Esophagus muscularis mucosa (tissue), 4 donors: ENCODE measurements at regions not wholly inside any gene's neighbourhood (a gene's known extent, or its start where the extent isn't known, plus 50 kb on each side); places are given as distances from the start of the nearest gene placed in this dataset.
"Not testable (repeated sequence)": the region's sequence is repeated elsewhere in the genome, so short reads cannot be mapped to it uniquely, and the experiment has no call there.

ENCODE experiments used
- DNase-seq: peaks from one replicate; pipeline ENCODE4 v3.0.0-alpha.2; 2017; ENCODE audit errors: extremely low spot score
- H3K27ac ChIP-seq, 4 donors: fragments of 200-600 bp; sonication (generic); replicated peaks in 1 of 4; 1 replicate in 3 of 4; 2 replicates in 1 of 4; pipeline ENCODE4 v1.5.1; 2016 to 2019; ENCODE audit warnings: mild to moderate bottlenecking in 1 of 4
- H3K27me3 ChIP-seq, 4 donors: fragments of 200-600 bp; sonication (generic); one replicate each; pipeline versions ENCODE4 v1.5.1 to v1.6.0; 2016 to 2019
- H3K36me3 ChIP-seq, 4 donors: fragments of 200-600 bp; sonication (generic); one replicate each; pipeline ENCODE4 v1.5.1; 2016 to 2019
- H3K4me1 ChIP-seq, 4 donors: fragments of 200-600 bp; sonication (generic); one replicate each; pipeline ENCODE4 v1.5.1; 2016 to 2019
- H3K4me3 ChIP-seq, 4 donors: fragments of 200-600 bp; sonication (generic); 1 replicate in 2 of 4; 2 replicates in 2 of 4; pipeline ENCODE4 v1.5.1; 2016 to 2019; ENCODE audit warnings: mild to moderate bottlenecking in 4 of 4, moderate library complexity in 1 of 4
- H3K9me3 ChIP-seq, 4 donors: fragments of 200-600 bp; sonication (generic); 1 replicate in 3 of 4; 2 replicates in 1 of 4; pipeline ENCODE4 v1.5.1; 2016 to 2019
- EP300 ChIP-seq: sonication (generic); formaldehyde crosslinking; IDR thresholded peaks from one replicate; pipeline ENCODE4 v1.6.1; 2017; ENCODE audit warnings: antibody characterized with exemption
- POLR2A ChIP-seq: fragments of 450-650 bp; IDR thresholded peaks from one replicate; pipeline ENCODE4 v1.6.1; 2017; ENCODE audit warnings: antibody characterized with exemption, moderate library complexity, mild to moderate bottlenecking, low read depth
- POLR2AphosphoS5 ChIP-seq, 2 donors: sonication (generic); formaldehyde crosslinking; IDR thresholded peaks; one replicate each; pipeline ENCODE4 v1.6.1; 2017; ENCODE audit warnings: antibody characterized with exemption in 2 of 2
- whole genome bisulfite sequencing: methylation state at CpG from one replicate; pipeline ENCODE4 v1.1.5; 2018; 5-methylcytosine and 5-hydroxymethylcytosine counted together
- intact Hi-C: fragments of 100-400 bp; cut with DNase I; formaldehyde crosslinking; loops from one replicate; pipeline ENCODE4 v1.15.1; 2023
- TF ChIP-seq, protein P1 (sequence below), 3 experiments: fragments of 200-600 bp in 2 of 3; fragments of 450-650 bp in 1 of 3; sonication (generic) in 2 of 3; IDR thresholded peaks; one replicate each; pipeline ENCODE4 v1.5.1; 2017 to 2019; ENCODE audit warnings: antibody characterized with exemption in 3 of 3, mild to moderate bottlenecking in 2 of 3, moderate library complexity in 1 of 3

DNA sequence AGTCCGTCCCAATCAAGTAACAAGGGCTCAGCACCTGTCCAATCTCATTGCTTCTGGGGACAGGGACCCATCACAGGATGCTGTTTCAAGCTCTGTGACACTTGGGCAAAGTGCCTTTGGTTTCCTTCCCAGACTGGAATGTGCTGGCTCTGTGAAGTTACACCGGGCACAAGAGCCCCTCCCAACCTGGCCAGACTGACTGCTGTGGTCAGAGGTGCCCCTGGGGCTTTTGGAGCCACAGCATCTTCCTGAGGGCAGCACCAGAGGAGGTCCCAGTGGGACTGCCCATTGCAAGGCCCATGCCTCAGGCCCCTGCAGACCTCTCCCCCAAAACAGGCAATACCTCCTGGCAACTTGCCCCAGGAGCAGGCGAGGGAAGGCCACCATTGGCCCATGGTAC is 155.2 kb upstream of the GRK3 start:
- no peak overlapping the region for H3K27ac ChIP-seq
- H3K4me3 ChIP-seq: no peak overlapping the region
- WGBS: 90% methylated on average over 2 of the region's 3 CpGs
- H3K4me1 ChIP-seq: peaks cover 4 to 12% (median 10%) of the 10 kb centered on the region in 4 donors
- peaks cover 0 to 8% (median 0%) of the 10 kb centered on the region in 4 donors for H3K27me3 ChIP-seq
- H3K9me3 ChIP-seq: no peaks in the 10 kb centered on the region
- H3K36me3 ChIP-seq: no peaks in the 10 kb centered on the region
- intact Hi-C loops: loop anchor here (5.0 kb wide), 1 partner anchor 47 kb away; no protein-coding TSS in a partner anchor
- no peak for DNase-seq
- TF ChIP-seq POLR2AphosphoS5 (IDR thresholded peaks at IDR 0.05) (no peak), EP300 (no peak), POLR2A (no peak)
- TF ChIP-seq, protein P1, sequence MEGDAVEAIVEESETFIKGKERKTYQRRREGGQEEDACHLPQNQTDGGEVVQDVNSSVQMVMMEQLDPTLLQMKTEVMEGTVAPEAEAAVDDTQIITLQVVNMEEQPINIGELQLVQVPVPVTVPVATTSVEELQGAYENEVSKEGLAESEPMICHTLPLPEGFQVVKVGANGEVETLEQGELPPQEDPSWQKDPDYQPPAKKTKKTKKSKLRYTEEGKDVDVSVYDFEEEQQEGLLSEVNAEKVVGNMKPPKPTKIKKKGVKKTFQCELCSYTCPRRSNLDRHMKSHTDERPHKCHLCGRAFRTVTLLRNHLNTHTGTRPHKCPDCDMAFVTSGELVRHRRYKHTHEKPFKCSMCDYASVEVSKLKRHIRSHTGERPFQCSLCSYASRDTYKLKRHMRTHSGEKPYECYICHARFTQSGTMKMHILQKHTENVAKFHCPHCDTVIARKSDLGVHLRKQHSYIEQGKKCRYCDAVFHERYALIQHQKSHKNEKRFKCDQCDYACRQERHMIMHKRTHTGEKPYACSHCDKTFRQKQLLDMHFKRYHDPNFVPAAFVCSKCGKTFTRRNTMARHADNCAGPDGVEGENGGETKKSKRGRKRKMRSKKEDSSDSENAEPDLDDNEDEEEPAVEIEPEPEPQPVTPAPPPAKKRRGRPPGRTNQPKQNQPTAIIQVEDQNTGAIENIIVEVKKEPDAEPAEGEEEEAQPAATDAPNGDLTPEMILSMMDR (IDR thresholded peaks at IDR 0.05): no peak

DNA sequence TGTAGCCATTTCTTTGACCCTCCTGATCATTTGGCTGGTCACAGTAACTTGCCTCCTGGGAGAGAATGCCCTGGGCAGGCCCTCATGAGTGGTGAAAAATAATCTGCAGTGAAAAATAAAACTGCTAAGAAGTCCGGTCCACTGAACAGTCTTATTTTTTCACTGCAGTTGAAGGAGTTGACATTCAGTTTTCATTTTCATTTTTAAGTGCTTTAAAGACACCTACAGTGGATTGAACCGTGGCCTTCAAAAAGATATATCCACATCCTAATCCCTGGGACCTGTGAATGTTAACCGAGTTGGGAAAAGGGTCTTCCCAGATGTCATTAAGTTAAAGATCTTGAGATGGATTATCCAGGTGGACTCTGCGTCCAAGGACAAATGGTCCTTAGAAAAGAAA is 153.6 kb upstream of the GRK3 start:
- H3K36me3 ChIP-seq: no peaks in the 10 kb centered on the region
- peaks cover 3 to 5% (median 3%) of the 10 kb centered on the region in 4 donors for H3K4me1 ChIP-seq
- H3K27ac ChIP-seq: no peak overlapping the region
- intact Hi-C loops: no loop called here
- no peak for DNase-seq
- no peaks in the 10 kb centered on the region for H3K9me3 ChIP-seq
- peaks cover 0 to 8% (median 0%) of the 10 kb centered on the region in 4 donors for H3K27me3 ChIP-seq
- H3K4me3 ChIP-seq: no peak overlapping the region
- TF ChIP-seq EP300 (no peak), POLR2AphosphoS5 (IDR thresholded peaks at IDR 0.05) (no peak), POLR2A (no peak)
- TF ChIP-seq, protein P1 (IDR thresholded peaks at IDR 0.05): no peak
- WGBS: 79% methylated on average over 4 of the region's 4 CpGs

DNA sequence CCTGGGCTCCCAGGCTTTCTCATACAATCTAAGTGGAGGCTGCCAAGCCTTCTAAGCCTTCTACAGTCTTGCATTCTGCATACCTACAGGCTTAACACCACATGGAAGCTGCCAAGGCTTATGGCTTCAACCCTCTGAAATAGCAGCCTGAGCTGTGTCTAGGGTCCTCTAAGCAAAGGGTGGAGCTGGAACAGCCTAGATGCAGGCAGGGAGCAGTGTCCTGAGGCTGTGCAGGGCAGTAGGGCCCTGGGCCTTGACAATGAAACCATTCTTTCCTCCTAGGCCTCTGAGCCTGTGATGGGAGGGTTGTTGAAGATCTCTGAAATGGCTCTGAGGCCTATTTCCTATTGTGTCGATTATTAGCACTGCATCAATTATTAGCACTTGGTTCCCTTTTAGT is 150.9 kb upstream of the GRK3 start:
- H3K36me3 ChIP-seq: no peaks in the 10 kb centered on the region
- H3K9me3 ChIP-seq: no peaks in the 10 kb centered on the region
- H3K4me1 ChIP-seq: no peaks in the 10 kb centered on the region
- H3K4me3 ChIP-seq: no peak overlapping the region
- no peak overlapping the region for H3K27ac ChIP-seq
- DNase-seq: no peak
- intact Hi-C loops: no loop called here
- TF ChIP-seq, protein P1 (IDR thresholded peaks at IDR 0.05): no peak
- TF ChIP-seq EP300: no peak
- no peak for TF ChIP-seq POLR2A
- TF ChIP-seq POLR2AphosphoS5 (IDR thresholded peaks at IDR 0.05): no peak
- peaks cover 0 to 24% (median 0%) of the 10 kb centered on the region in 4 donors for H3K27me3 ChIP-seq
- 100% methylated on average over 1 of the region's 1 CpG for WGBS

DNA sequence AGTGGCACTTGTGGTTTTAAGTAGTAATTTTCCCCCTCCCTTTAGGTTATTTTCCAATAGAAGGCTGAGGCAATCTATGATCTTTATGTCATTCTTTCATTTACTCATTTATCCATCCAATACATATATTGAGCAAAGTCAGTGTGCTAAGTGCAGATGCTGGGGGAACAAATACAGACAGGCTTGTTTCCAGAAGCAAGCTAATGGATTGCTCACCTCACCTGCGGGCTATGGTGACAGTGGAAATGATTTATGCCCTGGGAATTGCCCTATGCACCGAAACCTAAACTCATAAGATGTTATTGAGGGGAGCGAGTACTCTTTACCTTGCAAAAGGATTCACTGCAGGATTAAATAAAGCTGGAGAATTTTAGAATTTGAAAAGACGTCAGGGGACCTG is 148.7 kb upstream of the GRK3 start:
- WGBS: 75% methylated on average over 4 of the region's 4 CpGs
- intact Hi-C loops: not testable (repeated sequence)

DNA sequence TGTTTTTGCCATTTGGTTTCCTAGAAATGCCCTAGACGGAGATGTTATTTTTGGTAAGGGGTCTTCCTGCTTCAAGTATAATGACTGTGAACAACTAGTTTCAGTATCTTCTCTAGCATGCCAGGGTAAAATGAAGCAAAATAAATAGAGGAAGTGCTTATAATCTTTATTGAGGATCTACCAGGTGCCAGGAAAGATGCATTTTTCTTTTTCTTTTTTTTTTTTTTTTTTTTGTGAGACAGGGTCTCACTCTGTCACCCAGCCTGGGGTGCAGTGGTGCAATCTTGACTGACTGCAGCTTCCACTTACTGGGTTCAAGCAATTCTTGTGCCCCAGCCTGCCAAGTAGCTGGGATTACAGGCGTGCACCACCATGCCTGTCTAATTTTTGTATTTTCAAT is 146.6 kb upstream of the GRK3 start:
- H3K9me3 ChIP-seq, DNase-seq, H3K4me3 ChIP-seq, intact Hi-C loops, H3K27ac ChIP-seq, H3K36me3 ChIP-seq: not testable (repeated sequence)
- H3K27me3 ChIP-seq: peaks cover 0 to 62% (median 30%) of the 10 kb centered on the region in 4 donors
- WGBS: 52% methylated on average over 2 of the region's 2 CpGs
- peaks cover 14 to 32% (median 28%) of the 10 kb centered on the region in 4 donors for H3K4me1 ChIP-seq

More for the DNA sequence above, 148.7 kb upstream of the GRK3 start:
- H3K9me3 ChIP-seq, H3K4me3 ChIP-seq, H3K36me3 ChIP-seq, DNase-seq, H3K27ac ChIP-seq: not testable (repeated sequence)
- Histone ChIP-seq H3K27me3 (peaks cover 0 to 42% (median 10%) of the 10 kb centered on the region in 4 donors), H3K4me1 (peaks cover 5 to 21% (median 18%) of the 10 kb centered on the region in 4 donors)
